Astrocyte of the spinal cord (primary cell): ENCODE measurements at regions not wholly inside any gene's neighbourhood (a gene's known extent, or its start where the extent isn't known, plus 50 kb on each side); places are given as distances from the start of the nearest gene placed in this dataset.

Source experiments
- DNase-seq: peaks from one replicate; pipeline ENCODE4 v3.0.0; 2011; ENCODE audit warnings: low read depth, low spot score
- H3K4me3 ChIP-seq: 2 replicates; pipeline ENCODE4 v1.5.1; 2011; ENCODE audit warnings: low read depth, mild to moderate bottlenecking, low read length, moderate library complexity
- in situ Hi-C: cut with HindIII; loops from 2 replicates; pipeline ENCODE4 v1.10.0; 2017; ENCODE audit warnings: low sequenced_read_pairs
- TF ChIP-seq, protein P1 (sequence below): IDR thresholded peaks from 2 replicates; pipeline ENCODE4 v1.5.1; 2012; ENCODE audit warnings: low read depth, mild to moderate bottlenecking, low read length, inconsistent platforms

- in situ Hi-C loops = no loop called here
- no peak for DNase-seq
Observed at GRCh38 chr3:43199645-43200306, 86.6 kb upstream of the SNRK start.

DNA sequence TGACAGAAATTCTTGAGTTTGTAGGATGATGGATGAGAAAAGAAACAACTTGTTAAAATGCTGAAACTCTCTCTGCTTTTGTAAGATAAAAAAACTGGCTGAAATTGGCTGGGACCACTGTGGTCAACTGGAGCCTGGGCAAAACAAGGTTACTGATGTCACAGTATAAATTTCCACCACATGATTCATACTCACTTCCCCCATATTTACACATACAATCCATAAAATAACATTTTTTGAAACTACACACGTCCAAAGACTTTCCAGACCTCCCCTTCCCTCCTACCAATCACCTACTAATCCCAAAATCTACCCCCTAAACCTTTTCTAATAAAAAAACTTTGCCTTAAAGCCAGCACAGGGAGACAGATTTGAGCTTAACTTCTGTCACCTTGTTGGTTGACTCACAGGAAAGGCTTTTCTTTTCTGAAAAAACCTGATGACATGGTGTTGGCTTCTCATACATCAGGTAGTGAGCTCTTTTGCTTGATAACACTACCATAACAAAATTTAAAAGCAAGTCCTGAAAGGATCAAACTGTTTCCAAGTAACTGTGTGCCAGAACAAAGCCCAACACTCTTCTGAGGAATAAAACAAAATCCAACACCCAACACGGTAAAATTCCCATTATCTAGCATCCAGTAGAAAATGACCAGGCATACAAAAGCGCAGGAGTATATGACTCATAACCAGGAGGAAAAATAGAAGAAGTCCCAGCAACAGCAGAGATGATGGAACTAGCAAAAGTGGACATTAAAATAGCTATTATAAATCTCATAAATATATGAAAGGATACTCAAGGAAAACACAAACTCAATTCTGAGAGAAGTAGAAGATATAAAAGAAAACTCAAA is 87.3 kb upstream of the SNRK start:
- no peak overlapping the region for H3K4me3 ChIP-seq
- DNase-seq = no peak
- TF ChIP-seq, protein P1, sequence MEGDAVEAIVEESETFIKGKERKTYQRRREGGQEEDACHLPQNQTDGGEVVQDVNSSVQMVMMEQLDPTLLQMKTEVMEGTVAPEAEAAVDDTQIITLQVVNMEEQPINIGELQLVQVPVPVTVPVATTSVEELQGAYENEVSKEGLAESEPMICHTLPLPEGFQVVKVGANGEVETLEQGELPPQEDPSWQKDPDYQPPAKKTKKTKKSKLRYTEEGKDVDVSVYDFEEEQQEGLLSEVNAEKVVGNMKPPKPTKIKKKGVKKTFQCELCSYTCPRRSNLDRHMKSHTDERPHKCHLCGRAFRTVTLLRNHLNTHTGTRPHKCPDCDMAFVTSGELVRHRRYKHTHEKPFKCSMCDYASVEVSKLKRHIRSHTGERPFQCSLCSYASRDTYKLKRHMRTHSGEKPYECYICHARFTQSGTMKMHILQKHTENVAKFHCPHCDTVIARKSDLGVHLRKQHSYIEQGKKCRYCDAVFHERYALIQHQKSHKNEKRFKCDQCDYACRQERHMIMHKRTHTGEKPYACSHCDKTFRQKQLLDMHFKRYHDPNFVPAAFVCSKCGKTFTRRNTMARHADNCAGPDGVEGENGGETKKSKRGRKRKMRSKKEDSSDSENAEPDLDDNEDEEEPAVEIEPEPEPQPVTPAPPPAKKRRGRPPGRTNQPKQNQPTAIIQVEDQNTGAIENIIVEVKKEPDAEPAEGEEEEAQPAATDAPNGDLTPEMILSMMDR = no peak
- in situ Hi-C loops = no loop called here

More at GRCh38 chr3:43199645-43200306, 86.6 kb upstream of the SNRK start:
- TF ChIP-seq, protein P1 = no peak
- H3K4me3 ChIP-seq = no peak overlapping the region

DNA sequence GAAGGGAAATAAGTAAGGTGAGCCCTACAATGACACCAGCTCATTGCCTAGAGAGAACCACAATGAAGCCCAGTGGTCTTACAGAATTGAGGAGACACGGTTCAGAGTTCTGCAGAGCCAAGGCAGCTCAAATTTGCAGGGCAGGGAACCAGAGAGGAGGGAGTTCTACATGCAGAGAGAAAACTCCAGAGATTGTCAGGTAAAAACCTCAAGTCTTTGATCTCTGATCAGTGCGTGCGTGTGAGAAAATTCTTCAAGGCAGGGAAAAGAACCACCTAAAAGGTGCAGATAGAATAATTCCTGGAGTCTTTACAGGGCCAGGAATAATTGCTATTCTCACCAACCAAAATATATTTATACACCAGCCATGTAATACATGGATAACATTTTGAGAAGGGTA is 88.0 kb upstream of the SNRK start:
- no peak for DNase-seq
- no peak overlapping the region for H3K4me3 ChIP-seq
- in situ Hi-C loops = no loop called here
- TF ChIP-seq, protein P1 = no peak

- no peak for DNase-seq
- in situ Hi-C loops = no loop called here
- TF ChIP-seq, protein P1 = no peak
- H3K4me3 ChIP-seq = no peak overlapping the region
Observed at GRCh38 chr3:43197181-43197580, 89.2 kb upstream of the SNRK start.

DNA sequence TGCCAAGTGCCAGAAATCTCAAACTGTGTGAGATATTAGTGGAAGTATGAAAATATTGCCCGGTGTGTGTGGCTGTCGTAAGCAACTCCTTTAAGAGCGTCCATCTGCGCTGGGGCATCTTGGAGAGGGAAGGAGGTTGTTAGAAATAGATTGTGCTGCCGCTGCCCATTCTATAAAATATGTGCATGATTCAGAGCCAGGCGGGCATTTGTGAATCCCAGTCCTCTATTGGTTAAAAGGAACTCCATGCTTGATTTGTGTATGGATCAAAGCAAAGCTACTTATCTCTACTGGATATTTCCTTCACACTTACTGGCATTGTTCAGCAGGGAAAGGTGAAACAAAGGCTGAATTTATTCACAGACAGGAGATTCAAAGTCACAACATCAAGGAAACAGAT is 89.6 kb upstream of the SNRK start:
- in situ Hi-C loops = no loop called here
- DNase-seq = no peak
- TF ChIP-seq, protein P1 = no peak
- no peak overlapping the region for H3K4me3 ChIP-seq

DNA sequence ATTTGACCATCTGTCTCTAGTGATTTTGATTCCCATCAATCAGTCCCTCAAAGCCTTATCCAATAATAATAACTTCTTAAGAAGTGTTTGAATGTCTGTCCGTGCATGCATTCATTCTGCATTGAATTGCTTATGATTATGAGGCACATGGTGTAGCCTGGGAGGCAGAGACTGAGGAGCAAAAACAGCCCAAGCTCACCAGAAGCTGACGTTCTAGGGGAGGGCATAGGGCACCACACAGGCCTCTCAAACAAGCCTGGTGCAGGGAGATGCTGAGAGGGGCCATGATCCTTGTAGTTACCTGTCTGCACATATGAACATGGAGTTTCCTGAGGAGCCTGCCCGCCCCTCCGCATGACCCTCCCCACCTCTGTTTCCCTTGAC is 89.2 kb upstream of the POMGNT2 start:
- no peak overlapping the region for H3K4me3 ChIP-seq
- in situ Hi-C loops = no loop called here

More for the DNA sequence above, 89.2 kb upstream of the POMGNT2 start:
- DNase-seq = no peak
- TF ChIP-seq, protein P1 = no peak
